ENCODE measurements at regions not wholly inside any gene's neighbourhood (a gene's known extent, or its start where the extent isn't known, plus 50 kb on each side); places are given as distances from the start of the nearest gene placed in this dataset.

DNA sequence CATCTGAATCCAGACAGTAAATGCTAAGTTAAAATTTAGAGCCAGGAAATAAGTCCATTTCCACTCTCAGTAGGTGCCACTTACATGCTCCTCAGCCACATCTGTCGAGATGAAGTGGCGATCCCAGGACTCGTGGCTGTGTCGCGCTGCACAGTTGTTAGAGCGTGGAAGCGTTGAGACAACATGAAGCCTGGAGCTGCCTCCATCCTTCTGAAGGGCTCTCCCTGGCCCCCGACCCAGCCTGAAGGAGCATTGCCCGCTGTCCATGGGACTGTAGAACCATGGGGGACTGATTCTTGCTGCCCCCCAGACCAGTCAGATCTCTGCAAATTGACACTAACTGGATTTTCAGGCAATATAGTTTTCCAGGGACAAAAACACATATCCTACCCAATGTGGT is 58.9 kb downstream of the IRX1 start:
- POLR2A ChIA-PET: no interaction called here
- peaks cover 3% of the 10 kb centered on the region for H3K9me3 Mint-ChIP-seq
- ATAC-seq (ENCODE audit: low read depth) (no peak), DNase-seq (no peak)
- H3K27ac Mint-ChIP-seq: no peak overlapping the region
- no peak overlapping the region for H3K4me3 Mint-ChIP-seq
- H3K36me3 Mint-ChIP-seq: no peaks in the 10 kb centered on the region
- no peaks in the 10 kb centered on the region for H3K4me1 Mint-ChIP-seq
- no peaks in the 10 kb centered on the region for H3K27me3 Mint-ChIP-seq

DNA sequence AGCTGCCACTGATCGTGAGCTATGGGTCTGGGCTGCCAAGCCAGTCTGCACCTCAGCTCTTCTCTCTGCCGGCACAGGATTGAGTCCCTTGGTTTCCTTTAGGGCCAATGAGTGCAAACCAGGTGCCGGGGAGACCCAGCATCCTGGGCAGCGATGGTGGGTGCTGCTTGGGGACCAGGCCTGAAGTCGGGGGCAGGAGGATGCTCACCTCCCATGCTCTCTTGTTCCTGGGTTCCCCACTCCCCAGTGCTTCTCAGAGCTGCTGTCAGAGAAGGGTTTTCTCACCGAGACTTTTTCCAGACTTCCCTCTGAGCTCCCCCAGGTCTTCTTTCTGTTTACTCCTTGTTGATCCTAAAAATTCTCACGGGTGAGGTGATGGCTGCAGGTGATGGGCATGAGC is 61.2 kb downstream of the IRX1 start:
- H3K27me3 Mint-ChIP-seq: no peaks in the 10 kb centered on the region
- H3K4me3 Mint-ChIP-seq: no peak overlapping the region
- peaks cover 3% of the 10 kb centered on the region for H3K9me3 Mint-ChIP-seq
- H3K27ac Mint-ChIP-seq: no peak overlapping the region
- POLR2A ChIA-PET: no interaction called here
- DNase-seq (no peak), ATAC-seq (ENCODE audit: low read depth) (no peak)
- no peaks in the 10 kb centered on the region for H3K36me3 Mint-ChIP-seq
- no peaks in the 10 kb centered on the region for H3K4me1 Mint-ChIP-seq

DNA sequence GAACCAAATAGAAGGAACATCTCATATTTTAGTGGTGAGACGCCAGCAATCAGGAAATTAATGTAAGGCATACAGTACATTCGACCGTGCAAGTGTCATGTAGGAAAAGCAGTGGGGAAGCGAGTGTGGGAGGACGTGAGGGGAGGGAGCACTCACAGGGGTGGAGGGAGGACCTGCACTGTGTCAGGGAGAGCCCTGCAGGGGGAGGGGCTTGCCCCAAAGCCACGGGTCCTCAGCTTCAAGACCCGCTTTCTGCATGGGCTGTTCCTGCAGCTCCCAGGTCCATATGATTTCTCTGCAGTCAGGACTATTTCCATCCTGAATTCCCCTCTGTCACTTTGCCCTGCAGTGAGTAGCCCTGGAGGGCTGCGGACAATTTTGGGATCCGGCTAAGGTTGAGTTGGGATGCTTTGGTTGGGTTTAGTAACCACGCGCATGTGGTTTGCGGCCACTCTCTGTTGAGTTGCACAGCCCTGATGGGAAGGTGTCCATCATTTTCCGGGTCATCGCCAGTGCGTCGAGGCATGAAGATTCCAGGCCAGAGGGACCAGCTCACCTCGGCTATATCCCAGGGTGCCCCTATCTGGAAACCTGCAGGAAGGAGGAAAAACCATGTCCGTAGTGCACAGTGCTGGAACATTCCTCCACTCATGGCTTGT is 61.9 kb downstream of the IRX1 start:
- no peak overlapping the region for H3K27ac Mint-ChIP-seq
- no peaks in the 10 kb centered on the region for H3K36me3 Mint-ChIP-seq
- H3K4me3 Mint-ChIP-seq: no peak overlapping the region
- peaks cover 3% of the 10 kb centered on the region for H3K9me3 Mint-ChIP-seq
- POLR2A ChIA-PET: no interaction called here
- no peaks in the 10 kb centered on the region for H3K4me1 Mint-ChIP-seq
- no peak for DNase-seq
- H3K27me3 Mint-ChIP-seq: no peaks in the 10 kb centered on the region
- ATAC-seq (ENCODE audit: low read depth): no peak

DNA sequence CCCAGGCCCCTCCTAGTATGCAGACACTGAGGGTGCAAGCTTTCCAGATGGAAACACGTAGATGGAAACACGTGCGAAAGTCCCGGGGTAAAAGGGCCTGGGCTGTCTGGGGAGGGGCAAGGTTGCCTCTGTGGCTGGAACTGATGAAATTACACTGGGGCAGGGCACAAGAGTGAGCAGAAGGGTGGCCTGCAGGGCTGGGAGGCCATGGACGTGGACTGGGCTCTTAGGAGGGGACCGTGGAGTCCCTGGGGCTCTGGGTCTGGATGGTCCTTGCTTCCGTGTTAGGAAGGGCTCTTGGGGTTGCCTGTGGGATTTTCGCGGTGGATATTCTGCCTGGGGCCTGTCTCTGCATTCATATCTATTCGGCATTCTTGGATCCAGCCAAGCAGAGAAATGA is 63.3 kb downstream of the IRX1 start:
- H3K27me3 Mint-ChIP-seq: no peaks in the 10 kb centered on the region
- H3K36me3 Mint-ChIP-seq: no peaks in the 10 kb centered on the region
- H3K4me3 Mint-ChIP-seq: no peak overlapping the region
- POLR2A ChIA-PET: no interaction called here
- DNase-seq (no peak), ATAC-seq (ENCODE audit: low read depth) (no peak)
- H3K9me3 Mint-ChIP-seq: peaks cover 3% of the 10 kb centered on the region
- no peaks in the 10 kb centered on the region for H3K4me1 Mint-ChIP-seq
- no peak overlapping the region for H3K27ac Mint-ChIP-seq

DNA sequence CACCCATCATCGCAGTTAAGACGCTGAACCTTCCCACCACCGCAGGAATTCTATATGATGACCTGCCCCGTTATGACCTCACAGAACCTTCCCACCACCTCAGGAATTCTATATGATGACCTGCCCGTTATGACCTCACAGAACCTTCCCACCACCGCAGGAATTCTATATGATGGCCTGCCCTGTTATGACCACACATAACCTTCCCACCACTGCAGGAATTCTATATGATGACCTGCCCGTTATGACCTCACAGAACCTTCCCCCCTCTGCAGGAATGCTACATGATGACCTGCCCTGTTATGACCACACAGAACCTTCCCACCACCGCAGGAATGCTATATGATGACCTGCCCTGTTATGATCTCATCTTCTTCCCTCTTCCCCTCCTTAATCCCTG is 64.3 kb downstream of the IRX1 start:
- POLR2A ChIA-PET: no interaction called here
- no peaks in the 10 kb centered on the region for H3K27me3 Mint-ChIP-seq
- H3K4me3 Mint-ChIP-seq: no peak overlapping the region
- no peak overlapping the region for H3K27ac Mint-ChIP-seq
- ATAC-seq (ENCODE audit: low read depth): no peak
- peaks cover 3% of the 10 kb centered on the region for H3K9me3 Mint-ChIP-seq
- no peaks in the 10 kb centered on the region for H3K36me3 Mint-ChIP-seq
- no peaks in the 10 kb centered on the region for H3K4me1 Mint-ChIP-seq
- no peak for DNase-seq

DNA sequence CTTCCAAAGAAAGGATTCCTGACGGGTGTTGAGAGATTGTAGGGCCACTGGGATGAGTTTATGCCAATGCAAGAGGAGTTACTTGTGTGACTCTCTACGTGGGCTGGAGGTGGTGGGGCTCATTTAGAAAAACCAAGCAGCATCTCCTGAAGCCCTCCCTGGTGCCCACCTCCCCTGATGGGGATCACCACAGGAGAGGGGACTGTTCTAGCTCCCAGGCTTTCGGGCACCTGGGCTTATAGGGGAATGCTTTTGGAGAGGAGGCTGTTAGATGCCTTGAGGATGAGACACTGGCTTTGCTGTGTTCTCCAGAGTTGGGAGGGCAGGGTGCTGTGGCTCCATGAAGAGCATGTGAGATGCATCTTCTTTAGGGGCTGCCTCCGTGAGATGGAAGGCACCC is 65.0 kb downstream of the IRX1 start:
- H3K4me1 Mint-ChIP-seq: no peaks in the 10 kb centered on the region
- POLR2A ChIA-PET: no interaction called here
- ATAC-seq (ENCODE audit: low read depth): no peak
- DNase-seq: no peak
- H3K27me3 Mint-ChIP-seq: no peaks in the 10 kb centered on the region
- H3K36me3 Mint-ChIP-seq: no peaks in the 10 kb centered on the region
- H3K4me3 Mint-ChIP-seq: no peak overlapping the region
- H3K9me3 Mint-ChIP-seq: peaks cover 3% of the 10 kb centered on the region
- H3K27ac Mint-ChIP-seq: no peak overlapping the region

DNA sequence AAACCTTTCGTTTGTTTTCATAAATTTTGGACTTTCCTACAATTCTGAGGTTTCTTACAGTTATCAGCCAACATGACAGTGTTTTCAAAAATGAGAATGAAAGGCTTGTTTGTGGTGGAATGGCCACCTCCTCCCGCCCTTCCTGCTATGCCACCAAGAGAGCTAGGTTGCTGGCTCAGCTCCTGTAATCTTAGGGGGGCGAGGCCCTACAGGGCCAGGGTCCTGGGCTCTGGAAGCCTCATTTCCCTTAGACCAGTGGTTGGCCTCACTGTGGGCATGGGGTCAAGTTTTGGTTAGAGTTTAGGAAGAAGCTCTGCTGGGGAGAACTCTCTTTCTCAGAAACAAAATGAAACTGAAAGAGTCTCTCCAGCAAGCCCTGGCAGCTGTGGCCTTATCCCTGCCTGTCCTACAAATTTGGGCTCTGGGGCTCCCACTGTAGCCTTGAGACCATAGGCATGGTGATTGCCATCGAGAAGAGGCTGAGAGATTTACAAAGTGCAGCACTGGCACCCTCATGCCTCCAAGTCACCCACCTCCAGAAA is 66.2 kb downstream of the IRX1 start:
- no peaks in the 10 kb centered on the region for H3K36me3 Mint-ChIP-seq
- POLR2A ChIA-PET: no interaction called here
- no peak for DNase-seq
- H3K9me3 Mint-ChIP-seq: peaks cover 3% of the 10 kb centered on the region
- H3K4me1 Mint-ChIP-seq: no peaks in the 10 kb centered on the region
- no peak overlapping the region for H3K27ac Mint-ChIP-seq
- no peaks in the 10 kb centered on the region for H3K27me3 Mint-ChIP-seq
- no peak overlapping the region for H3K4me3 Mint-ChIP-seq
- no peak for ATAC-seq (ENCODE audit: low read depth)

DNA sequence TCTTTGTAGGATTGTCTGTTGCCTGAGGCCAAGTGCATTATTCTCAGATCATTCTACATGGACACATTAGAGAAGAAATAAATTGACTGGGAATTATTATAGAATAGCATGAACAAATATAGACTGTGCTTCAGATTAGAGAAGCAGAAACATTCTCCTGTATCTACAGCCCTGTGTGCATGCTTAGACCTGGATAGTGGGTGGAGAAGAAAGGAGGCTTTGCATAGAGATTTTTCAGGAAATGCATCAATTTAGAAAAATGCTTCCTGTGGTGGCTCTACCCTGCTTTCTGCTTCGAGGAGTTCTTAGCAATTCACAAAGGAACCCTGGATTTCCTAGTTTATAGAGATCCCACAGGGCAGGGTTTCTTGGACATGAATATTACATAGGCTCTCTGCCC is 66.7 kb downstream of the IRX1 start:
- H3K27me3 Mint-ChIP-seq: no peaks in the 10 kb centered on the region

DNA sequence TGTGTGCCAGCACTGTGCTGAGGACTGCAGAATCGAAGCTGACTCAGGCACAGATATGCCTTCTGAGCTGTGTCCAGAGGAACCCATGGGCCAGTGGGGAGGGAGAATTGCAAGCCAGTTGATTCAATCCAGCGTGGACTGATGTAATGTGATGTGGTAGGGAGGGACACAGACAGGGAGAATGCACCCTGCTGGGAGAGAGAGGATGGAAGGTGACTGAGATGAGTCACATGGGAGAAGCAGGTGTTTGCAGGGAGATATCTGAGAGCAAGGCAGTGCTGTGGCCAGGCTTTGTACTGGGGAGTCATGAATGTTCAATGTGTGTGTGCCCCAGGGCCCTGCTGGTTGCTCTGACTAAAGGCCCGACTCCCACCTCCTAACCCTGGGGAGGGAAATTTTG is 75.7 kb downstream of the IRX1 start:
- Mint-ChIP-seq H3K27me3 (no peaks in the 10 kb centered on the region), H3K27ac (no peak overlapping the region), H3K4me1 (no peaks in the 10 kb centered on the region), H3K36me3 (no peaks in the 10 kb centered on the region), H3K4me3 (no peak overlapping the region), H3K9me3 (peaks cover 4% of the 10 kb centered on the region)
- POLR2A ChIA-PET: no interaction called here
- ATAC-seq (ENCODE audit: low read depth): no peak
- no peak for DNase-seq

More for the DNA sequence above, 66.7 kb downstream of the IRX1 start:
- Mint-ChIP-seq H3K9me3 (peaks cover 1% of the 10 kb centered on the region), H3K36me3 (no peaks in the 10 kb centered on the region), H3K4me3 (no peak overlapping the region), H3K27ac (no peak overlapping the region), H3K4me1 (no peaks in the 10 kb centered on the region)
- DNase-seq: no peak
- POLR2A ChIA-PET: no interaction called here
- ATAC-seq (ENCODE audit: low read depth): no peak

DNA sequence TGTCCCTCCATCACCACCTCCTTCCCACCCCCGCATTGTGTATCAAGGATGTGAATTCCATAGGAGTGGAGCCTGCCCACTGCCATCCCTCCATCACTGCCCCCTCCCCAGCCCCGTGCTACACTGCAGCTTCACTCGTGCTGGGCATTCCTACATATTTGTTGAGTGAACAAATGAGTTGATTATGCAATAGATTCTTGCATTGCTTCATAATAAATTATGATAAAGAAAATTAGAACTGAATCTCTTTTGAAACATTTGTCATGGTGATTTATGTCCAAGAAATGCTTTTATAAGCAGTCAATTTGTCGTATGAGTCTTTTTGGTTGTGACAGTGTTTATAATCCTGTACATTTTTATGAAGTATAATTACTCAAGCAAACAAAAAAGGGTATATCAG is 83.2 kb downstream of the IRX1 start:
- H3K9me3 Mint-ChIP-seq: peaks cover 2% of the 10 kb centered on the region
- no peak for DNase-seq
- no peaks in the 10 kb centered on the region for H3K4me1 Mint-ChIP-seq
- no peaks in the 10 kb centered on the region for H3K36me3 Mint-ChIP-seq
- POLR2A ChIA-PET: no interaction called here
- H3K27ac Mint-ChIP-seq: no peak overlapping the region
- H3K4me3 Mint-ChIP-seq: no peak overlapping the region
- H3K27me3 Mint-ChIP-seq: no peaks in the 10 kb centered on the region
- no peak for ATAC-seq (ENCODE audit: low read depth)

DNA sequence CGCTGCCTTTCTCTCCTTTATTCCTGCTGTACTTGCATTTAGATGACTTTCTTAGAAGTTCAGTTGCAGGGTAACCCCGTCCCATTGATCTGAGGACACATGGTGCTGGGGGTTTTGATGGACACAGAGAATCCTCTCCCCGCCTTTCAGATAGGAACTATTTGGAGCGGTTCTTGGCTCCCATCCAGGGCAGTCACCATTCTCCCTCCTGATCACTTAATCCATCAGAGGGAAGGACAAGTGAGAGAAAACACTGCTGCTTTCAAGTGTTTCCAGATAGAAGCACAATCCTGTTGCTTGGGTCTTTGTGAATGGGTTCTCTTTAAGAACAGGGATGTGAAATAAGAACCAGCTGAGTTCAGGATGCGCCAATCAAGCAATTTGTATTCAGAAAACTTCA is 85.2 kb downstream of the IRX1 start:
- Mint-ChIP-seq H3K36me3 (no peaks in the 10 kb centered on the region), H3K4me1 (no peaks in the 10 kb centered on the region), H3K27ac (no peak overlapping the region), H3K9me3 (no peaks in the 10 kb centered on the region), H3K4me3 (no peak overlapping the region), H3K27me3 (no peaks in the 10 kb centered on the region)
- ATAC-seq (ENCODE audit: low read depth) (no peak), DNase-seq (no peak)
- POLR2A ChIA-PET: no interaction called here

DNA sequence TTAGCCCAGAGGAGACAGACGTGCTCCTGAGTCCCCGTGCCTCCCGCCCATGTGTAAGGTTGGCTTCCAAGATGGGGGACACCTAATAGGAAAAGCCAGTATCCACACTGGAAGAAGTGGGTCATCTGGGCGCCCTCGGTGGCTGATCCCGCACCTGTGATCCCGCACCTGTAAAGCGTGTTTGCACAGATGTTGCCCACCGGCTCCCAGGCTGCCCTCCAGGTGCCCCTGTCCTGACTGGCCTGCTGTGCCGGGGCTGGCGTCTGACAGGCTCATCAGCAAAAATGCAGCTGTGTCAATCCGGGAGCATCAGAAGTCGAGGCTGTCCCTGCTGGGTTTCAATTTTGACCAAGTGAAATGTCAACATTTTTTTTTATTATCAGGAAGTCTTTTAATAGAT is 88.5 kb downstream of the IRX1 start:
- Mint-ChIP-seq H3K36me3 (no peaks in the 10 kb centered on the region), H3K9me3 (no peaks in the 10 kb centered on the region), H3K4me3 (no peak overlapping the region), H3K27ac (no peak overlapping the region), H3K27me3 (peaks cover 2% of the 10 kb centered on the region), H3K4me1 (no peaks in the 10 kb centered on the region)
- POLR2A ChIA-PET: no interaction called here
- ATAC-seq (ENCODE audit: low read depth) (no peak), DNase-seq (no peak)

DNA sequence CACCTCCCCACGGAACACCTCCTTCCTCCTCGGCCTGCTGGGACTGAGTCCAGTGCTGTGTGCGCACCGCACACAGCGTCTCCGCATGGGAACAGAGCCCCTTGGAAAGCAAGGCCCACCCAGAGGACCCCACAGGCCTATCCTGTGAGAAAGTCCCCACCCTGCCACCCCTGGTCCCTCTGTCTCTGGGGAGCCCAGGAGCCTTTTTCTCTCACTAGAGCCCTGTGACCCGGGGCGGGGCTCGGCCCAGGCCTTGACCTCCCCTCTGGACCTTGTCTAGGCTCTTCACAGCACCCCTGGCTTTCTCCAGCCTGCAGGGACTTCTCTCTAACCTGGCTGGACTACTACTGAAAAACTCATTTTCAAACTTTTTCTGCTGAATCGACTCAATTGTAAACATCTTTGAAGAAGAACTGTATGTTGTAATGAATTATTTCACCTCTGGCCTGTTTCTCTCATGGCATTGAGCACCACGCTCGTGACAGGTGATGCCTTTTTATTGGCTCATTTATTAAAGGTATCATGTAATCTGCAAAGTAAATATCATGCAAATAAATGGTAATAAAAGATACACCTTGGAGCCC is 89.2 kb downstream of the IRX1 start:
- POLR2A ChIA-PET: no interaction called here
- DNase-seq (no peak), ATAC-seq (ENCODE audit: low read depth) (no peak)
- Mint-ChIP-seq H3K4me3 (no peak overlapping the region), H3K27ac (no peak overlapping the region), H3K36me3 (no peaks in the 10 kb centered on the region), H3K4me1 (no peaks in the 10 kb centered on the region), H3K27me3 (peaks cover 2% of the 10 kb centered on the region), H3K9me3 (no peaks in the 10 kb centered on the region)

DNA sequence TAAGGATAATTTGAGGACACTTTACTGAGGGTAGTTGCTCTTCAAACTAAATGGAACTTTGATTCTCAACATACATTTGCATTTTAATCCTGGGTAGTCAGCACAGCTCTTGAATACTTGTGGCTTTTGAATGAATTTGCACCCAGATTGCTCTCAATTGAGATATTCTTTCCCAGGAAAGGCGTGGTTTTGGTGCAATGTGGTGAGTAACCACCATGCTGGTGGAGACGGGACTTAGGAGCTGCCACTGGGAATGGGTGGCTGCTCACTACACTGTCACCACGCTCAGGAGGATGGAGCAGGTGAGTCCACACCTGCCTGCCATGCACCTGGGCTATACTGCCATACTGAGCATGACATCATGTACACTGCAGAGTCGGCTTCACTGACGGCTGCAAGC is 99.2 kb downstream of the IRX1 start:
- no peak overlapping the region for H3K27ac Mint-ChIP-seq
- ATAC-seq (ENCODE audit: low read depth) (no peak), DNase-seq (no peak)
- H3K4me1 Mint-ChIP-seq: no peaks in the 10 kb centered on the region
- no peak overlapping the region for H3K4me3 Mint-ChIP-seq
- H3K9me3 Mint-ChIP-seq: peaks cover 2% of the 10 kb centered on the region
- no peaks in the 10 kb centered on the region for H3K36me3 Mint-ChIP-seq
- no peaks in the 10 kb centered on the region for H3K27me3 Mint-ChIP-seq
- POLR2A ChIA-PET: no interaction called here

DNA sequence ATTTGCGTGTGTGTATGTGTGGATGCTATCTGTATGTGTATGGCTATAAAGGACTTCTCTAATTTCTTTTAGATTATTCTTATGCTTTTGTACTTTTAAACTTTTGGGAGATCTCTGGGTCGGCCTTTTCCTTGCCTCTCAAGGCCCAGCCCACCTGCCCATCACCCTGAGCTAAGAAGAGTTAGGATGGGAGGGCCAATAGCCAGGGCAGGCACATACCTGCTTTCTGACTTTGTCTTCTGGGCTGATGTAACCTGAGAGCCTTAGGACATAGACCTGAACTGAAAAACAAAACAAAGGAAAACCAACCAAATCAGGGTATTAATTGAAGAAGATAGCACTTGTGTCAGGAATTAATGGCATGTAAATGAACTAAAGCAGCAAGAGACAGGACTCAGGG is 100.2 kb downstream of the IRX1 start:
- POLR2A ChIA-PET: no interaction called here
- Mint-ChIP-seq H3K27me3 (no peaks in the 10 kb centered on the region), H3K4me3 (no peak overlapping the region), H3K4me1 (no peaks in the 10 kb centered on the region), H3K36me3 (no peaks in the 10 kb centered on the region), H3K27ac (no peak overlapping the region), H3K9me3 (peaks cover 2% of the 10 kb centered on the region)
- no peak for ATAC-seq (ENCODE audit: low read depth)
- no peak for DNase-seq

All from activated naive CD8-positive, alpha-beta T cell treated with anti-CD3 and anti-CD28 coated beads, Interleukin-2, amount 10 ng/mL, durations not matched to agents 7 days and 5 days (primary cell).